T-helper 1 cell (primary cell): ENCODE measurements at regions not wholly inside any gene's neighbourhood (a gene's known extent, or its start where the extent isn't known, plus 50 kb on each side); places are given as distances from the start of the nearest gene placed in this dataset.
"Not testable (repeated sequence)": the region's sequence is repeated elsewhere in the genome, so short reads cannot be mapped to it uniquely, and the experiment has no call there.

ENCODE experiments used
- DNase-seq, 5 donors: peaks; one replicate each; pipeline ENCODE4 v3.0.0-alpha.2; 2012 to 2020

GRCh38 chr1:115531631-115532264 lies 110.0 kb upstream of the VANGL1 start:
- DNase-seq: no peak

- DNase-seq: no peak
Measured at GRCh38 chr1:115530407-115530806, 111.4 kb upstream of the VANGL1 start.

DNA sequence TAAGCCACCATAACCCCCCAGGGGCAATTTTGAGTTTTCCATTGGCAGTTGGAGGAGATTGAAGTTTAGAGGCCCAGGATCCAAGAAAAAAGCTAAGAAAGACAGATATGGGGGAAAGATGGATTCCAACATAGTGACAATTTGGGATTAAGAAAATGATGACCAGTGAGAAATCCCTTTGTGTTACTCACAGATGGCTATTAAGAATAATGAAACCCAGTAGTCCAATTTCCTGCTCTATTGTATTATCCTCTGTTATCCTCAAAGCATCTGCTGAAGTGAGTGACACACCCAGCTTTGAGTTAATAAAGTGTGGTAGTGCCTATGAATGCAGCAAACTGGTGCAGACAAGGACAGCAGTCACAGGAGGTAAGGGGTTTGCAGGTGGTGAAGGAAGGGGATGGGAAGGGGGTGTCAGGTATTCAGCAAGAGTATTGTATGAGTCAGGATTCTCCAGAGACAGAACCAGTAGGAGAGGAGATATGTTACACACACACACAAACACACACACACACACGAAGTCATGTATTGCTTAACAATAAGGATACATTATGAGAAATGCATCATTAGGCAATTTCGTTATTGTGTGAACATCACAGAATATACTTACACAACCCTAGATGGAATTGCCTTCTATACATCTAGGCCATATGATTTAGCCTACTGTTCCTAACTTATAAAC lies 112.4 kb upstream of the VANGL1 start:
- no peak for DNase-seq

- not testable (repeated sequence) for DNase-seq
Measured at GRCh38 chr1:115528336-115528735, 113.4 kb upstream of the VANGL1 start.

- DNase-seq: no peak
Measured at GRCh38 chr1:115527746-115528145, 114.0 kb upstream of the VANGL1 start.

- no peak for DNase-seq
Measured at GRCh38 chr1:115526900-115527299, 114.9 kb upstream of the VANGL1 start.

DNA sequence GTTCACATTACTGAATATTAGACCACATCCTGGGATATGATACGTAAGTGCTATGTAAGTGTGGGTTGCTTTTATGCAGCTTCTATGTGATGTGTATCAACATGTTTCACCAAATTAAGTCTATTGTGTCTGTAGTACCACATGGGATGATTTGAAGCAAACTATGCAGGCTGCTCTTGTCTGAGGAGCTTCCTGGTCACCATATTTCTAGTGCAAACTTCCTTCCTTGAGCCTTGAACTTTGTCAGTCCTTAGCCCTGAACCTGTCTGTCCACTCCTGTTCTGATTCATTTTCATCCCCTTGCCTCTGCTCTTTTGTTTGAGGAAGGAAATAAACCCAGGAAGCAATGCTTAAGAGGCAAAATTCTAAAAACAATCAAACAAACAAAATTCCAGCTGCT lies 117.5 kb upstream of the VANGL1 start:
- DNase-seq: no peak

- no peak for DNase-seq
Measured at GRCh38 chr1:115522386-115522785, 119.4 kb upstream of the VANGL1 start.

GRCh38 chr1:115515270-115515669 lies 126.5 kb upstream of the VANGL1 start:
- DNase-seq: no peak

DNA sequence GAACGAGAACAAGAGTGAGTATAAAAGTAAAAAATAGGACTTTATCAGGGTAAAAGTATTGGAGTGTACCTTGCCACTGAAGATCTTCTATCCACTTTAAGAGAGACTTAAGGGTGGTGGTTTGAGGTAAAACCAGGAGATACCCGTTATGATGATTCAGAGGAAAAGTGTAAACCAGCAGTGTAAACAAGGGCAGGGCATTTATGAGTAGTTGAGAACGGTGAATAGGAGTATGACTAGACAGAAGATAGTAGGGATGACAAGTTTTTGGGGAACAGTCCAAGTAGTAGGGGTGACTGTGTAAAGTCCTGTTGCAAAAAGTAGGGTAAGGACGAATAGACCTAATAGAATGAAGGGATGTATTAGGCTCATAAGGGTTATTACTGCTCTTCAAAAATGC lies 131.5 kb upstream of the VANGL1 start:
- not testable (repeated sequence) for DNase-seq

- DNase-seq: no peak
Measured at GRCh38 chr1:115507901-115508300, 133.9 kb upstream of the VANGL1 start.

GRCh38 chr1:115506924-115507589 lies 134.7 kb upstream of the VANGL1 start:
- DNase-seq: no peak

GRCh38 chr1:115506518-115506917 lies 135.3 kb upstream of the VANGL1 start:
- DNase-seq: no peak

GRCh38 chr1:115505148-115505571 lies 136.6 kb upstream of the VANGL1 start:
- DNase-seq: no peak

- not testable (repeated sequence) for DNase-seq
Measured at GRCh38 chr1:115502183-115502582, 139.6 kb upstream of the VANGL1 start.

GRCh38 chr1:115501476-115501875 lies 140.3 kb upstream of the VANGL1 start:
- DNase-seq: no peak

DNA sequence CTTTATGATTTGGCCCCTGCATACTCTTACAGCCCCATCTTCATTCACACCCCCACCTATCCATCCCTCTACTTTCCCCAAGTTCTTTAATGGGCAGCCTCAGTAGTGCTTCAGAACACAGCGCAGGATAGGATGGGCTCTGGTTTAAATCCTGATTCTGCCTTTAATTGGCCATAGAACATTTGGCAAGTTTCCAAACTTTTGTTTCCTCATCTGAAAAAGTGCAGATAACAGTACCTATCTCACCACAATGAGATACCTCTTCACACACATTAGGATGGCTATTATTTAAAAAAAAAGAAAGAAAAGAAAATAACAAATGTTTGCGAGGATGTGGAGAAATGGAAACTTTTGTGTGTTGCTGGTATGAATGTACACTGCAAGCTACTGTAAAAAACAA lies 142.5 kb upstream of the VANGL1 start:
- no peak for DNase-seq

GRCh38 chr1:115496904-115497527 lies 144.8 kb upstream of the VANGL1 start:
- no peak for DNase-seq

DNA sequence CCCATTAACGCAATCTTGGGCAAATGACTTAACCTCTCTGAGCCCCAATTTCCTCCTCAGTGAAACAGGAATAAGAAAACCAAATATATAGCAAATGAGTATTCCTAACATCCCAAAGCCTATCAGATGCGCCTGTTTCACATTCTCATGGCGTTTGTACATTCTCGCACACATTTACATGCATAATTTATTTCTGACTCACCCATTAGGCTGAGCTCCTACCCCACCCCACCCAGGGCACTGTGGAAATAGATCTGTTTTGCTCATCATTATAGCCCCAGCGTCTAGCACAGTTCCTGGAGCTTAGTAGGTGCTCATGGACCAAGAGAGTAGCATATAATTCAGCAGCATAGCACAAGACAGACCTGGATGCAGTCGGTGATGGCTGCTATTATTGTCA lies 146.1 kb upstream of the VANGL1 start:
- no peak for DNase-seq

DNA sequence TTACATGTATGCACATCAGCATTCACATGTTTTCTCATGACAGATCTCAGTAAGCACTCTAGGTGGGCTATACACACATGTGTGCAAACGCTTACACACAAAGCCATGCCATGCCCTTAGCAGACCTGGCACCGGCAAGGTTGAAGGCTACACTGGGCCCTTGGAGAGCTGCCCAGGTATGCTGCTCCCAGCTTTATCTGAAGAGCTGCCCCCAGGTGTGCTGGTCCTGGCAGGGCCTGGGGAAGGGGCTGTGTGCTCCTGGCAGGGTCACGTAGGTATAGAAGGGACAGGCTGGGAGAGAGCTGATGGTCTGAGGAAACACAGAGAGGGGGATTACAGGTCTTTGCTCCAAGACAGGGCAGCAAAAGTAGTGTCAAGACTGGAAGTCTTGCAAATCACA lies 146.7 kb upstream of the VANGL1 start:
- no peak for DNase-seq

DNA sequence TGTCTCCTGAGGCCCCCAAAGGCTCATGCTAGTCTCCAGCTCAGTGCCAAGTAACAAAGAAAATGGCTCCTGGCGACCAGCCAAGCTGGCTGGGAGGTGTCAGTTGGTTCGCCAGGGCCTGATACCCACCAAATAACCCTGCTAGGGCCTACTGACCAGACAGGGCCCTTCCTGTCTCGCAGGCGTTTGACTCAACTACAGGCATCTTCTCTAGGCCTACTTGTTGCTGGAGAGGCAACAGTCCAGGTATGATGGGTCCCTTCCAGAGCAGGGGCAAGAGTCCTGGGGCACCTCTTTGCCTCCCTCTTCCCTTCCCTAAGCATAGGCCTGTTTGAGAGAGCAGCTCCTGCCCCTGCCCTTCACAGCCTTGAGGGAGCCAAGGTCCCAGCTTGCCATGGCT lies 147.9 kb upstream of the VANGL1 start:
- DNase-seq: no peak

DNA sequence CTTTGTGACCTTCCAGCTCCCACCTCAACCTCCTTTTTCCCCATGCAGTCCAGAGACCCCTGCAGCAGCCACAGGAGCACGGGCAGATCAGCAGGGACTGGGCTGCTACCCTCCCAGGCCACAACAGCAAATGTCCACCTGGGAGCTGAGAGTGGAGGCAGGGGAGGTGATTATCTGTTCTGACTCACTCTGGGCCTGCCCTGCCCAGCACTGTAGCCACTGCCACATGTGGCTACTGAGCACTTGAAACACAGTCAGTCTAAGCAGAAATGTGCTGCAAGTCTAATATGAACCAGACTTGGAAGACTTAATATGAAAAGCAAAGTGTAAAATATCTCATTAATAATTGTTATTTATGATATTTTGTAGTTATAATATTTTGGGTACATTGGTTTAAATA lies 148.9 kb upstream of the VANGL1 start:
- DNase-seq: no peak

GRCh38 chr1:115492019-115492595 lies 149.7 kb upstream of the VANGL1 start:
- no peak for DNase-seq
